SK-N-SH (cell line): ENCODE measurements at regions not wholly inside any gene's neighbourhood (a gene's known extent, or its start where the extent isn't known, plus 50 kb on each side); places are given as distances from the start of the nearest gene placed in this dataset.

Source experiments
- CTCF ChIP-seq: fragments of 200-600 bp; sonication (generic); IDR thresholded peaks from 2 replicates; pipeline ENCODE4 v1.6.1; 2017; ENCODE audit warnings: antibody characterized with exemption, mild to moderate bottlenecking, moderate library complexity
- ELF1 ChIP-seq: IDR thresholded peaks from 2 replicates; pipeline ENCODE4 v1.4.0; 2012
- EP300 ChIP-seq, 2 experiments: IDR thresholded peaks; 2 replicates each; pipeline versions ENCODE4 v1.4.0 to v1.6.1; 2012; ENCODE audit warnings: borderline replicate concordance in 1 of 2, low read depth in 1 of 2, low read length in 1 of 2
- EZH2phosphoT487 ChIP-seq: fragments of 200-600 bp; sonication (generic); IDR thresholded peaks from 2 replicates; pipeline ENCODE4 v1.6.1; 2017; ENCODE audit warnings: low read depth, mixed run types, mild to moderate bottlenecking, antibody characterized with exemption, moderate library complexity, borderline replicate concordance
- FOSL2 ChIP-seq: IDR thresholded peaks from 2 replicates; pipeline ENCODE4 v1.4.0; 2012; ENCODE audit warnings: low read depth, mild to moderate bottlenecking, moderate library complexity, borderline replicate concordance
- FOXJ3 ChIP-seq: sonication (generic); formaldehyde crosslinking; IDR thresholded peaks from 2 replicates; pipeline ENCODE4 v1.5.1; 2020; ENCODE audit warnings: mild to moderate bottlenecking, missing genetic modification reagents
- GABPA ChIP-seq: IDR thresholded peaks from 2 replicates; pipeline ENCODE4 v1.4.0; 2012; ENCODE audit warnings: low read depth, mild to moderate bottlenecking
- GATA2 ChIP-seq: sonication (generic); formaldehyde crosslinking; IDR thresholded peaks from 2 replicates; pipeline ENCODE4 v1.5.0; 2020; ENCODE audit warnings: mild to moderate bottlenecking, missing genetic modification reagents
- JUND ChIP-seq: IDR thresholded peaks from 2 replicates; pipeline ENCODE4 v1.4.0; 2012
- MAX ChIP-seq: IDR thresholded peaks from 2 replicates; pipeline ENCODE4 v1.4.0; 2012; ENCODE audit warnings: low read depth
- MEF2A ChIP-seq: IDR thresholded peaks from 2 replicates; pipeline ENCODE4 v1.4.0; 2012; ENCODE audit warnings: low read depth, borderline replicate concordance
- MXI1 ChIP-seq: IDR thresholded peaks from 2 replicates; pipeline ENCODE4 v1.6.1; 2012; ENCODE audit warnings: mild to moderate bottlenecking, low read depth, low read length, improper control_type of control experiment
- NFIC ChIP-seq: IDR thresholded peaks from 2 replicates; pipeline ENCODE4 v1.4.0; 2012; ENCODE audit warnings: borderline replicate concordance
- NRF1 ChIP-seq: IDR thresholded peaks from 2 replicates; pipeline ENCODE4 v1.6.1; 2012; ENCODE audit warnings: low read depth, mild to moderate bottlenecking, low read length
- PBX3 ChIP-seq: IDR thresholded peaks from 2 replicates; pipeline ENCODE4; 2012
- POLR2AphosphoS5 ChIP-seq: IDR thresholded peaks from 2 replicates; pipeline ENCODE4 v1.6.1; 2012; ENCODE audit warnings: low read depth, low read length
- RCOR1 ChIP-seq: fragments of 150-350 bp; IDR thresholded peaks from 2 replicates; pipeline ENCODE4 v1.6.1; 2017; ENCODE audit warnings: antibody characterized with exemption, low read length
- RFX5 ChIP-seq: IDR thresholded peaks from 2 replicates; pipeline ENCODE4 v1.6.1; 2012; ENCODE audit warnings: mild to moderate bottlenecking, improper control_type of control experiment, low read length
- RXRA ChIP-seq: IDR thresholded peaks from 2 replicates; pipeline ENCODE4 v1.4.0; 2012; ENCODE audit warnings: low read depth, mild to moderate bottlenecking, borderline replicate concordance
- SMC3 ChIP-seq: IDR thresholded peaks from 2 replicates; pipeline ENCODE4 v1.6.1; 2012; ENCODE audit warnings: low read depth, low read length, improper control_type of control experiment
- YY1 ChIP-seq: IDR thresholded peaks from 2 replicates; pipeline ENCODE4 v1.4.0; 2012; ENCODE audit warnings: low read depth, mild to moderate bottlenecking
- ZBTB33 ChIP-seq: IDR thresholded peaks from 2 replicates; pipeline ENCODE4 v1.4.0; 2012; ENCODE audit warnings: low read depth, borderline replicate concordance
- TF ChIP-seq, protein P1 (sequence below): fragments of 150-350 bp; IDR thresholded peaks from 2 replicates; pipeline ENCODE4 v1.6.1; 2017; ENCODE audit warnings: antibody characterized with exemption, low read length, low read depth, borderline replicate concordance
- TF ChIP-seq, protein P2 (sequence below): fragments of 150-350 bp; IDR thresholded peaks from 2 replicates; pipeline ENCODE4 v1.6.1; 2016; ENCODE audit warnings: mild to moderate bottlenecking, low read depth, low read length

DNA sequence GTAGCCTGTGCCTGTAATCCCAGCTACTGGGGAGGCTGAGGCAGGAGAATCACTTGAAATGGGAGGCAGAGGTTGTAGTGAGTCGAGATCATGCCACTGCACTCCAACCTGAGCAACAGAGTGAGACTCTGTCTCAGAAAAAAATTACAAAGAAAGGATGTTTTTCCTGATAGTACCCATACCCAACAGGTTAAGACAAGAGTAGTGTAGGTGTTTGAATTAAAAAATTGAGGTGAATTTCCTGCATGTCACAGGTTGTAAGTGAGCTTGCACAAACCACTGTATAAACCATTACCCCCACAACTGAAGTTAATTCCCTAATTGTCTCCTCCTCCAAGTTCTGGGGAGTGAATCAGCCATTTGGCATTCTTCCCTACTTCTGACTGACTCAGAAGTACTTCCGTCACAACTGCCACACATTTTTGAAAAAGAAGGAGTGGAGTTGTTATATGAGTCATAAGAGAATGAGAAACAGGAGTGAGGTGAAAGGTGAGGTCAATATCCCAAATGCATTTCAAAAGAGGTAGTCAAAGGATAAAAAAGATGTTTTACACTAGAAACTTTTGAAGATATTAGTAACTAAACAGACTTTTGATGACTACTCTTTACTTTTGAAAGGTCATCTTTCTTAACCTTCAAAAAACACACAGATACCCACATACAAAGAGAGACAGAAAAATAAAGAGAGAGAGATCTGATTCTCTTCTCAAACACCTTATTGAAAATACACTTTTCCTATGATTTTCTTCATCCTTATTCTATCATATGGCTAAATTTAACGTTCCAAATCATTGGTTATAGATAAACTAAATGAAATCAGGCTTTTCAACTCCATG, 134.5 kb downstream of the BTC start (continued):
- no peak for TF ChIP-seq GATA2
- peak in 1 of 2 experiments; percentile 88; a peak in 2 of 4 replicates for TF ChIP-seq EP300 (IDR thresholded peaks at IDR 0.05; ENCODE audit: borderline replicate concordance in 1 of 2, low read depth in 1 of 2, low read length in 1 of 2)
- no peak for TF ChIP-seq RCOR1
- TF ChIP-seq ELF1: no peak
- TF ChIP-seq GABPA: peak; percentile 35; the same call in 1 of the 2 replicates
- no peak for TF ChIP-seq NRF1
- TF ChIP-seq, protein P1, sequence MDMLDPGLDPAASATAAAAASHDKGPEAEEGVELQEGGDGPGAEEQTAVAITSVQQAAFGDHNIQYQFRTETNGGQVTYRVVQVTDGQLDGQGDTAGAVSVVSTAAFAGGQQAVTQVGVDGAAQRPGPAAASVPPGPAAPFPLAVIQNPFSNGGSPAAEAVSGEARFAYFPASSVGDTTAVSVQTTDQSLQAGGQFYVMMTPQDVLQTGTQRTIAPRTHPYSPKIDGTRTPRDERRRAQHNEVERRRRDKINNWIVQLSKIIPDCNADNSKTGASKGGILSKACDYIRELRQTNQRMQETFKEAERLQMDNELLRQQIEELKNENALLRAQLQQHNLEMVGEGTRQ: no peak
- no peak for TF ChIP-seq YY1
- TF ChIP-seq MEF2A: no peak
- TF ChIP-seq POLR2AphosphoS5: peak; percentile 68; the same call in 1 of the 2 replicates
- TF ChIP-seq CTCF: no peak
- TF ChIP-seq MXI1: no peak
- TF ChIP-seq, protein P2, sequence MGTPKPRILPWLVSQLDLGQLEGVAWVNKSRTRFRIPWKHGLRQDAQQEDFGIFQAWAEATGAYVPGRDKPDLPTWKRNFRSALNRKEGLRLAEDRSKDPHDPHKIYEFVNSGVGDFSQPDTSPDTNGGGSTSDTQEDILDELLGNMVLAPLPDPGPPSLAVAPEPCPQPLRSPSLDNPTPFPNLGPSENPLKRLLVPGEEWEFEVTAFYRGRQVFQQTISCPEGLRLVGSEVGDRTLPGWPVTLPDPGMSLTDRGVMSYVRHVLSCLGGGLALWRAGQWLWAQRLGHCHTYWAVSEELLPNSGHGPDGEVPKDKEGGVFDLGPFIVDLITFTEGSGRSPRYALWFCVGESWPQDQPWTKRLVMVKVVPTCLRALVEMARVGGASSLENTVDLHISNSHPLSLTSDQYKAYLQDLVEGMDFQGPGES: no peak
- TF ChIP-seq FOXJ3 (CRISPR knock-in tag): no peak
- peak; percentile 97 for TF ChIP-seq JUND
- peak; percentile 89 for TF ChIP-seq RXRA
- peak; percentile 99 for TF ChIP-seq FOSL2
- no peak for TF ChIP-seq EZH2phosphoT487
- TF ChIP-seq ZBTB33: 0 out of 2 replicates have a peak, but pooled peaks have one; percentile 16
- TF ChIP-seq PBX3: peak; percentile 78
- TF ChIP-seq RFX5: no peak
- no peak for TF ChIP-seq SMC3
- peak; percentile 90 for TF ChIP-seq NFIC
- TF ChIP-seq MAX: peak; percentile 52; the same call in 1 of the 2 replicates
